Transverse colon (tissue), 4 donors: ENCODE measurements at regions not wholly inside any gene's neighbourhood (a gene's known extent, or its start where the extent isn't known, plus 50 kb on each side); places are given as distances from the start of the nearest gene placed in this dataset.

Experiments
- DNase-seq: peaks from one replicate; pipeline ENCODE4 v3.0.0-alpha.2; 2019
- H3K27ac ChIP-seq, 4 donors: fragments of 200-600 bp; sonication (generic); 2 replicates each; pipeline ENCODE4 v1.5.1; 2016 to 2018; ENCODE audit warnings: inconsistent platforms in 4 of 4
- H3K27me3 ChIP-seq: fragments of 200-600 bp; sonication (generic); 2 replicates; pipeline ENCODE4 v1.5.1; 2017; ENCODE audit warnings: inconsistent platforms
- H3K36me3 ChIP-seq, 4 donors: fragments of 200-600 bp; sonication (generic); 2 replicates each; pipeline ENCODE4 v1.5.1; 2017 to 2019; ENCODE audit warnings: inconsistent platforms in 4 of 4
- H3K4me1 ChIP-seq, 4 donors: fragments of 200-600 bp; sonication (generic); 2 replicates each; pipeline ENCODE4 v1.5.1; 2017 to 2020; ENCODE audit warnings: inconsistent platforms in 4 of 4
- H3K4me3 ChIP-seq, 4 donors: fragments of 200-600 bp; sonication (generic); 1 replicate in 1 of 4; 2 replicates in 3 of 4; pipeline versions ENCODE4 v1.5.1 to v1.6.1; 2017 to 2019; ENCODE audit warnings: inconsistent platforms in 4 of 4
- H3K9me3 ChIP-seq, 2 donors: fragments of 200-600 bp; sonication (generic); 2 replicates each; pipeline ENCODE4 v1.5.1; 2017 to 2019; ENCODE audit warnings: inconsistent platforms in 2 of 2
- CTCF ChIP-seq, 5 experiments: fragments of 200-600 bp in 3 of 5; fragments of 450-650 bp in 2 of 5; sonication (generic) in 3 of 5; IDR thresholded peaks; 1 replicate in 2 of 5; 2 replicates in 3 of 5; pipeline ENCODE4 v1.5.1; 2016 to 2017; ENCODE audit warnings: antibody characterized with exemption in 5 of 5, inconsistent platforms in 3 of 5, mild to moderate bottlenecking in 2 of 5, moderate library complexity in 1 of 5
- EP300 ChIP-seq: sonication (generic); formaldehyde crosslinking; IDR thresholded peaks from one replicate; pipeline ENCODE4 v1.6.1; 2017; ENCODE audit warnings: antibody characterized with exemption, low read depth
- POLR2A ChIP-seq: fragments of 450-650 bp; IDR thresholded peaks from one replicate; pipeline ENCODE4 v1.6.1; 2016; ENCODE audit warnings: antibody characterized with exemption, mild to moderate bottlenecking, moderate library complexity
- POLR2AphosphoS5 ChIP-seq, 3 donors: sonication (generic); formaldehyde crosslinking; IDR thresholded peaks; one replicate each; pipeline ENCODE4 v1.6.1; 2016; ENCODE audit warnings: antibody characterized with exemption in 3 of 3
- WGBS, 2 donors: methylation state at CpG; one replicate each; pipeline ENCODE4 v1.1.5; 2018; ENCODE audit warnings: low coverage in 1 of 2; 5-methylcytosine and 5-hydroxymethylcytosine counted together
- in situ Hi-C, 4 donors: fragments of 200-750 bp; cut with MboI; loops; one replicate each; pipeline versions ENCODE4 v1.15.0 to v1.15.1; 2017; ENCODE audit warnings: low sequenced_read_pairs in 3 of 4, low pct_ligation_motif_present in 1 of 4, low pct_unique_long_range_greater_than_20kb in 1 of 4
- intact Hi-C: fragments of 100-400 bp; cut with DNase I; formaldehyde crosslinking; loops from one replicate; pipeline ENCODE4 v1.15.1; 2023; ENCODE audit warnings: low total_unique reads

- intact Hi-C loops (no loop called here), in situ Hi-C loops (no loop called here)
- no peak overlapping the region for H3K4me3 ChIP-seq
- no peaks in the 10 kb centered on the region for H3K36me3 ChIP-seq
- 40 to 83% methylated on average over 1 to 25 of the region's 25 CpGs for WGBS, 2 donors
- DNase-seq: no peak
- no peaks in the 10 kb centered on the region for H3K27me3 ChIP-seq
- H3K27ac ChIP-seq: no peak overlapping the region
- TF ChIP-seq EP300: no peak
- TF ChIP-seq POLR2A: no peak
- TF ChIP-seq POLR2AphosphoS5 (IDR thresholded peaks at IDR 0.05): no peak
- TF ChIP-seq CTCF (IDR thresholded peaks at IDR 0.05): no peak
- no peaks in the 10 kb centered on the region for H3K4me1 ChIP-seq
- peaks cover 3 to 8% of the 10 kb centered on the region in 2 donors for H3K9me3 ChIP-seq
These were observed 1049.1 kb downstream of the BRD1 start for GRCh38 chr22:48778308-48779195.

GRCh38 chr22:48772286-48772907 lies 1055.3 kb downstream of the BRD1 start:
- Histone ChIP-seq H3K36me3 (no peaks in the 10 kb centered on the region), H3K4me3 (no peak overlapping the region), H3K27ac (no peak overlapping the region), H3K9me3 (peaks cover 5 to 20% of the 10 kb centered on the region in 2 donors), H3K27me3 (no peaks in the 10 kb centered on the region), H3K4me1 (no peaks in the 10 kb centered on the region)
- TF ChIP-seq POLR2A (no peak), POLR2AphosphoS5 (IDR thresholded peaks at IDR 0.05) (no peak), CTCF (IDR thresholded peaks at IDR 0.05) (no peak), EP300 (no peak)
- in situ Hi-C loops: no loop called here
- whole genome bisulfite sequencing, 2 donors: 81% methylated on average over 19 of the region's 19 CpGs; no CpG with 5 or more reads in 1 of the 2 donors
- intact Hi-C loops: no loop called here
- DNase-seq: no peak

- no peak for DNase-seq
- TF ChIP-seq CTCF (IDR thresholded peaks at IDR 0.05): no peak
- Histone ChIP-seq H3K27ac (no peak overlapping the region), H3K4me1 (no peaks in the 10 kb centered on the region), H3K36me3 (no peaks in the 10 kb centered on the region), H3K27me3 (no peaks in the 10 kb centered on the region), H3K4me3 (no peak overlapping the region), H3K9me3 (peaks cover 3 to 21% of the 10 kb centered on the region in 2 donors)
- intact Hi-C loops: no loop called here
- in situ Hi-C loops: no loop called here
- WGBS, 2 donors: 85 to 91% methylated on average over 5 of the region's 5 CpGs
These were observed 1062.1 kb downstream of the BRD1 start for GRCh38 chr22:48765595-48765994.

- whole genome bisulfite sequencing, 2 donors: 89% methylated on average over 14 of the region's 14 CpGs; no CpG with 5 or more reads in 1 of the 2 donors
- Histone ChIP-seq H3K9me3 (peaks cover 0 to 8% of the 10 kb centered on the region in 2 donors), H3K27ac (no peak overlapping the region), H3K27me3 (no peaks in the 10 kb centered on the region), H3K4me1 (no peaks in the 10 kb centered on the region), H3K4me3 (no peak overlapping the region), H3K36me3 (no peaks in the 10 kb centered on the region)
- in situ Hi-C loops: no loop called here
- TF ChIP-seq EP300 (no peak), POLR2AphosphoS5 (IDR thresholded peaks at IDR 0.05) (no peak), CTCF (IDR thresholded peaks at IDR 0.05) (no peak), POLR2A (no peak)
- intact Hi-C loops: no loop called here
- DNase-seq: no peak
These were observed 1066.1 kb downstream of the BRD1 start for GRCh38 chr22:48761546-48761945.
